B cell (primary cell): ENCODE measurements at regions not wholly inside any gene's neighbourhood (a gene's known extent, or its start where the extent isn't known, plus 50 kb on each side); places are given as distances from the start of the nearest gene placed in this dataset.

Experiments
- CTCF ChIP-seq: fragments of 200-600 bp; IDR thresholded peaks from one replicate; pipeline ENCODE4 v1.8.0; 2022; ENCODE audit warnings: antibody characterized with exemption, mild to moderate bottlenecking
- EZH2 ChIP-seq: IDR thresholded peaks from 2 replicates; pipeline ENCODE4 v1.6.1; 2012; ENCODE audit warnings: borderline replicate concordance, low read depth, mild to moderate bottlenecking, moderate library complexity, low read length; ENCODE audit not compliant: insufficient read depth, poor library complexity, severe bottlenecking

DNA sequence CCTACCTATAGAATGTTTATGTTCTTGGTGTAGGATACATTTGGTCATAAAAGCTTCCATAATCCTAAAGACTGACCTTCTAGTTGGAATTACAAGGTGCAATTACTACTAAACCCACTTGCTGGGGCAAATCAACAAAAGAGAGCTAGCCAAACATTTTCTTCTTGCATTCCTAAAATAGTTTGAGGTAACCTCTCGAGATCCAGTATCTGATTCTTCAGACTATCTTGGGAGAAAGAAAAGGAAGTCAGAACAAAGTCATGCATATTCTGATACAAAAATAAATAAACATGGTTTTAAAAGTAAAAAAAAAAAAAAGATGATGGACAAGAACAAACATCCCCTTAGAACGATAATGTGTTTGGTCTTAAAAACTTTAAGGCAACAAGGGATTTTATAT is 294.2 kb upstream of the RSPO3 start:
- TF ChIP-seq CTCF (no peak), EZH2 (no peak)
